Inflammatory macrophage treated with lipopolysaccharide for 4 hours (primary cell): ENCODE measurements at regions not wholly inside any gene's neighbourhood (a gene's known extent, or its start where the extent isn't known, plus 50 kb on each side); places are given as distances from the start of the nearest gene placed in this dataset.
"Not testable (repeated sequence)": the region's sequence is repeated elsewhere in the genome, so short reads cannot be mapped to it uniquely, and the experiment has no call there.

Source experiments
- DNase-seq: peaks from one replicate; pipeline ENCODE4 v3.0.0-alpha.2; 2020

- peak; percentile 33 for DNase-seq
These were observed 94.4 kb downstream of the SH3GLB1 start for GRCh38 chr1:86798608-86799291.

- DNase-seq: not testable (repeated sequence)
These were observed 99.3 kb downstream of the SH3GLB1 start for GRCh38 chr1:86803641-86804040.

- not testable (repeated sequence) for DNase-seq
These were observed 101.6 kb downstream of the SH3GLB1 start for GRCh38 chr1:86805898-86806519.

GRCh38 chr1:86811142-86811924 lies 102.6 kb downstream of the SELENOF start:
- no peak for DNase-seq

DNA sequence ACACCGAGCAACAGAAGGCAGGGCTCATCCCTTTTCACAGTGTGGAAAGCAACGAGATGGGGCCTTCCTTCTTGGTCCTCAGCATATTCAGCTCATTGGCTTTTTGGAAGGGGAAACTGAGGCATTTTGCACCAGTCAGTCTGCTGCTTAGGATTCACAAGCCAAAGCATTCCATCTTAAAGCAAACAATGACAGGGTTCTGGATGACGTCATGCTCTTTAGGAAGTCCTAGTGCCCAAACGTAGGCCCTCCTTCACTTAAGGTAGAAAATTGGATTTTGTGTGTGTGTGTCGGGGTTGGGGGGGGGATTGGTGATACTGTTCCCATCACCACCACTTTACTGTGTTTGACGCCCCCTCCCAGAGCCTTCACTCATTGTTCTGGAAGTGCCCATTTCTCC lies 101.6 kb downstream of the SELENOF start:
- DNase-seq: no peak
